ENCODE measurements at regions not wholly inside any gene's neighbourhood (a gene's known extent, or its start where the extent isn't known, plus 50 kb on each side); places are given as distances from the start of the nearest gene placed in this dataset.

DNA sequence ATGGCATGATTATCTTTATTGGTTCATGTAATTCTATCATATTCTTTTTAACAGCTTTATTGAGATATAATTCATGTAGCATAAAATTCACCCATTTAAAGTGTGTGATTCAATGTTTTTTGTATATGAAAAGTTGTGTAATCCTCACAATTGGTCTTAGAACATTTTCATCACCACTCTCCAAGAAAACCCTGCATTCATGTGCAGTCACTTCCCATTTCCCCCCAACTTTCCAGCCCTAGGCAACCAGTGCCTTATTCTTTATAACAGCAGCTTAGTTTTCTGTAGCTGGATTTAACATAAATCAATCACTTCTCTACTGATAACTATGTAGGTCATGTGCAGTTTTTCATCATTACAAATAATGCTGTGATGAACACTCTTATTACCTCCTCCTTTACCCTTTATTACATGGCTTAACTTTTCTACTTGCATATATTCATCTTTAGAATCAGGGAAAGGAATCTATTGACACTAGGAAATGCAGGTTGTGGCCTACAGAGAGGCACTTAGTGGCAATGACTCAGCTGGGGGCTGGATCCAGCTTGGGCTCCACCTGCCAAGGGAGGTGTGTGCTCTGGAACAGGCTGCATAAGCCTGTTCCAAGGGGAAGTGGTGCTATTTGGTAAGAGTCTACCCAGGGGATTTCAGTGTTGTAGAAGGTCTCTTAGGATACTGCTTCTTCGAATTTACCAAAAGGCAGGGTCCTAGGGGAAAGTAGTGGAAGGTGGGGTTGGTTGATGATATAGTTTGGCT is 89.1 kb downstream of the ETAA1 start:
- no peak overlapping the region for H3K27ac ChIP-seq
- intact Hi-C loops (cut with DNase I; ENCODE audit: low total_unique reads): no loop called here
- H3K36me3 ChIP-seq: no peaks in the 10 kb centered on the region
- DNase-seq: peak in 1 of 2 donors; percentile 35
- H3K27me3 ChIP-seq: no peaks in the 10 kb centered on the region
- in situ Hi-C loops (cut with MboI; ENCODE audit: low sequenced_read_pairs in 4 of 4): no loop called here
- H3K4me3 ChIP-seq: no peak overlapping the region
- no peaks in the 10 kb centered on the region for H3K9me3 ChIP-seq
- H3K4me1 ChIP-seq: peaks cover 0 to 7% of the 10 kb centered on the region in 2 donors
- TF ChIP-seq POLR2A (IDR thresholded peaks at IDR 0.05): no peak
- TF ChIP-seq, protein P1, sequence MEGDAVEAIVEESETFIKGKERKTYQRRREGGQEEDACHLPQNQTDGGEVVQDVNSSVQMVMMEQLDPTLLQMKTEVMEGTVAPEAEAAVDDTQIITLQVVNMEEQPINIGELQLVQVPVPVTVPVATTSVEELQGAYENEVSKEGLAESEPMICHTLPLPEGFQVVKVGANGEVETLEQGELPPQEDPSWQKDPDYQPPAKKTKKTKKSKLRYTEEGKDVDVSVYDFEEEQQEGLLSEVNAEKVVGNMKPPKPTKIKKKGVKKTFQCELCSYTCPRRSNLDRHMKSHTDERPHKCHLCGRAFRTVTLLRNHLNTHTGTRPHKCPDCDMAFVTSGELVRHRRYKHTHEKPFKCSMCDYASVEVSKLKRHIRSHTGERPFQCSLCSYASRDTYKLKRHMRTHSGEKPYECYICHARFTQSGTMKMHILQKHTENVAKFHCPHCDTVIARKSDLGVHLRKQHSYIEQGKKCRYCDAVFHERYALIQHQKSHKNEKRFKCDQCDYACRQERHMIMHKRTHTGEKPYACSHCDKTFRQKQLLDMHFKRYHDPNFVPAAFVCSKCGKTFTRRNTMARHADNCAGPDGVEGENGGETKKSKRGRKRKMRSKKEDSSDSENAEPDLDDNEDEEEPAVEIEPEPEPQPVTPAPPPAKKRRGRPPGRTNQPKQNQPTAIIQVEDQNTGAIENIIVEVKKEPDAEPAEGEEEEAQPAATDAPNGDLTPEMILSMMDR (IDR thresholded peaks at IDR 0.05 in 4 of 5, conservative IDR thresholded peaks at IDR 0.05 in 1 of 5): no peak
- peak; percentile 74 to 80 for ATAC-seq

- Histone ChIP-seq H3K27ac (no peak overlapping the region), H3K36me3 (no peaks in the 10 kb centered on the region), H3K27me3 (no peaks in the 10 kb centered on the region), H3K4me3 (no peak overlapping the region), H3K4me1 (peaks cover 0 to 7% of the 10 kb centered on the region in 2 donors), H3K9me3 (no peaks in the 10 kb centered on the region)
- no peak for ATAC-seq
- intact Hi-C loops (cut with DNase I; ENCODE audit: low total_unique reads): no loop called here
- TF ChIP-seq, protein P1 (IDR thresholded peaks at IDR 0.05 in 4 of 5, conservative IDR thresholded peaks at IDR 0.05 in 1 of 5): no peak
- no peak for TF ChIP-seq POLR2A (IDR thresholded peaks at IDR 0.05)
- in situ Hi-C loops (cut with MboI; ENCODE audit: low sequenced_read_pairs in 4 of 4): no loop called here
- no peak for DNase-seq
Measured at GRCh38 chr2:67487993-67488392, 90.9 kb downstream of the ETAA1 start.

DNA sequence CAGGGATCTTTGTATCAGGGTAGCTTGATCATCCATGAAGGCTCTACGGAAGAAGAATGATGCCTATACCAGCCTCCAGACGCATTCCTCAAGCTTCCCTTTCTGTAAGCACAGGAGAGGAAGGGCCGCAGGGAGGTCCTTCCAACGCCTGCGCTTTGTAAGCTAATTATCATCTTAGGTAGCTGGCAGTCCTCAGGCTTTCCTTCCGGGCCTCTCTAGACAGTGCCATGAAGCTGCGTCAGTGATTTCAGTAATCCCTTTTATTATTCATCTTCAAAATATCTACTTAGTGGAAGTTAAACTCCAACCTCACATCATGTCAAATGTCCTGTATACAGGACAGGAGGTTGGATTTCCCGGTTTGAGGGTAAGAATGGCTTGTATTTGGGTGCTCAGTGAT is 92.3 kb downstream of the ETAA1 start:
- H3K4me1 ChIP-seq: peaks cover 0 to 7% of the 10 kb centered on the region in 2 donors
- DNase-seq (no peak), ATAC-seq (no peak)
- no peaks in the 10 kb centered on the region for H3K9me3 ChIP-seq
- no peaks in the 10 kb centered on the region for H3K36me3 ChIP-seq
- intact Hi-C loops (cut with DNase I; ENCODE audit: low total_unique reads): no loop called here
- H3K4me3 ChIP-seq: no peak overlapping the region
- no peaks in the 10 kb centered on the region for H3K27me3 ChIP-seq
- no peak for TF ChIP-seq POLR2A (IDR thresholded peaks at IDR 0.05)
- TF ChIP-seq, protein P1 (IDR thresholded peaks at IDR 0.05 in 4 of 5, conservative IDR thresholded peaks at IDR 0.05 in 1 of 5): no peak
- H3K27ac ChIP-seq: no peak overlapping the region
- in situ Hi-C loops (cut with MboI; ENCODE audit: low sequenced_read_pairs in 4 of 4): no loop called here

GRCh38 chr2:67498931-67499330 is 101.8 kb downstream of the ETAA1 start:
- DNase-seq: no peak

More at GRCh38 chr2:67498931-67499330, 101.8 kb downstream of the ETAA1 start:
- Histone ChIP-seq H3K4me3 (no peak overlapping the region), H3K9me3 (no peaks in the 10 kb centered on the region), H3K36me3 (no peaks in the 10 kb centered on the region), H3K27ac (no peak overlapping the region), H3K27me3 (no peaks in the 10 kb centered on the region), H3K4me1 (peaks cover 0 to 3% of the 10 kb centered on the region in 2 donors)
- in situ Hi-C loops (cut with MboI; ENCODE audit: low sequenced_read_pairs in 4 of 4): no loop called here
- TF ChIP-seq, protein P1 (IDR thresholded peaks at IDR 0.05 in 4 of 5, conservative IDR thresholded peaks at IDR 0.05 in 1 of 5): no peak
- TF ChIP-seq POLR2A (IDR thresholded peaks at IDR 0.05): no peak
- no peak for ATAC-seq
- intact Hi-C loops (cut with DNase I; ENCODE audit: low total_unique reads): no loop called here

Data from gastrocnemius medialis (tissue), 4 donors.